MCF 10A (cell line): ENCODE measurements at regions not wholly inside any gene's neighbourhood (a gene's known extent, or its start where the extent isn't known, plus 50 kb on each side); places are given as distances from the start of the nearest gene placed in this dataset.

ENCODE experiments used
- BruUV-seq: library from RNA; stranded (reverse); fragments of 400-500 nt; replicated peaks from 2 replicates; lab custom pipeline; 2021; lab: Mats Ljungman, UMichigan
- CTCF ChIA-PET: fragments of 300-600 bp; sonication (Branson Sonifier 250); formaldehyde crosslinking; extraction: SDS; loops from one replicate; lab custom pipeline; 2021; ENCODE audit warnings: antibody characterized with exemption, inconsistent platforms; lab: Yijun Ruan, JAX
- POLR2A ChIA-PET: fragments of 300-600, 350-650 bp; sonication (Branson Sonifier 250); formaldehyde crosslinking; extraction: SDS; loops from one replicate; lab custom pipeline; 2020; ENCODE audit warnings: antibody characterized with exemption, inconsistent platforms; lab: Yijun Ruan, JAX
- DNase-seq: peaks from one replicate; pipeline ENCODE4 v3.0.0-alpha.2; 2018; ENCODE audit not compliant: unreplicated experiment
- H3K27ac Mint-ChIP-seq: one replicate; pipeline ENCODE4 v1.8.0; 2022; ENCODE audit warnings: mild to moderate bottlenecking, low read depth, mixed read lengths; ENCODE audit not compliant: unreplicated experiment
- H3K27me3 Mint-ChIP-seq: one replicate; pipeline ENCODE4 v1.8.0; 2022; ENCODE audit warnings: mixed read lengths; ENCODE audit not compliant: insufficient read depth, unreplicated experiment
- H3K36me3 Mint-ChIP-seq: one replicate; pipeline ENCODE4 v1.8.0; 2022; ENCODE audit warnings: mild to moderate bottlenecking, moderate library complexity, mixed read lengths; ENCODE audit not compliant: insufficient read depth, unreplicated experiment
- H3K4me1 Mint-ChIP-seq: one replicate; pipeline ENCODE4 v1.8.0; 2022; ENCODE audit warnings: mixed read lengths; ENCODE audit not compliant: insufficient read depth, unreplicated experiment
- H3K4me3 Mint-ChIP-seq: one replicate; pipeline ENCODE4 v1.8.0; 2022; ENCODE audit warnings: mild to moderate bottlenecking, moderate library complexity, mixed read lengths; ENCODE audit not compliant: unreplicated experiment
- H3K9me3 Mint-ChIP-seq: one replicate; pipeline ENCODE4 v1.8.0; 2022; ENCODE audit warnings: mixed read lengths; ENCODE audit not compliant: unreplicated experiment
- CTCF ChIP-seq: fragments of 200-600 bp; IDR thresholded peaks from one replicate; pipeline ENCODE4 v1.8.0; 2022; ENCODE audit warnings: antibody characterized with exemption, mild to moderate bottlenecking; ENCODE audit not compliant: unreplicated experiment
- intact Hi-C: fragments of 100-400 bp; cut with micrococcal nuclease; formaldehyde crosslinking; loops from 2 replicates; pipeline ENCODE4 v1.14.1; 2022

- H3K9me3 Mint-ChIP-seq = no peaks in the 10 kb centered on the region
- no peaks in the 10 kb centered on the region for H3K36me3 Mint-ChIP-seq
- H3K4me3 Mint-ChIP-seq = no peak overlapping the region
- intact Hi-C loops = no loop called here
- no peak overlapping the region for H3K27ac Mint-ChIP-seq
- no peak for DNase-seq
- H3K4me1 Mint-ChIP-seq = no peaks in the 10 kb centered on the region
- TF ChIP-seq CTCF = no peak
- BruUV-seq = no TSS peak
- ChIA-PET POLR2A (interaction anchor here (1.0 kb wide), 1 partner anchor 9 kb away, joined by 3 read pairs; no protein-coding TSS in a partner anchor), CTCF (no interaction called here)
- H3K27me3 Mint-ChIP-seq = no peaks in the 10 kb centered on the region
Measured at GRCh38 chr4:26171501-26171900, 149.3 kb upstream of the RBPJ start.

- no peaks in the 10 kb centered on the region for H3K4me1 Mint-ChIP-seq
- intact Hi-C loops = no loop called here
- TF ChIP-seq CTCF = no peak
- ChIA-PET POLR2A (interaction anchor here (1.0 kb wide), 1 partner anchor 10 kb away, joined by 3 read pairs; no protein-coding TSS in a partner anchor), CTCF (no interaction called here)
- no peak overlapping the region for H3K27ac Mint-ChIP-seq
- BruUV-seq = no TSS peak
- no peaks in the 10 kb centered on the region for H3K9me3 Mint-ChIP-seq
- no peak for DNase-seq
- H3K27me3 Mint-ChIP-seq = no peaks in the 10 kb centered on the region
- H3K4me3 Mint-ChIP-seq = no peak overlapping the region
- no peaks in the 10 kb centered on the region for H3K36me3 Mint-ChIP-seq
Measured at GRCh38 chr4:26171941-26172340, 148.9 kb upstream of the RBPJ start.

GRCh38 chr4:26173619-26174018 is 147.2 kb upstream of the RBPJ start:
- Mint-ChIP-seq H3K27ac (no peak overlapping the region), H3K27me3 (no peaks in the 10 kb centered on the region), H3K9me3 (no peaks in the 10 kb centered on the region), H3K36me3 (no peaks in the 10 kb centered on the region), H3K4me3 (no peak overlapping the region), H3K4me1 (no peaks in the 10 kb centered on the region)
- DNase-seq = no peak
- TF ChIP-seq CTCF = no peak
- BruUV-seq = no TSS peak
- intact Hi-C loops = no loop called here
- POLR2A ChIA-PET = no interaction called here
- CTCF ChIA-PET = no interaction called here

GRCh38 chr4:26174027-26174426 is 146.8 kb upstream of the RBPJ start:
- no peaks in the 10 kb centered on the region for H3K4me1 Mint-ChIP-seq
- DNase-seq = no peak
- intact Hi-C loops = no loop called here
- H3K9me3 Mint-ChIP-seq = no peaks in the 10 kb centered on the region
- TF ChIP-seq CTCF = no peak
- H3K36me3 Mint-ChIP-seq = no peaks in the 10 kb centered on the region
- H3K4me3 Mint-ChIP-seq = no peak overlapping the region
- ChIA-PET CTCF (interaction anchor here (1.0 kb wide), 1 partner anchor 46 kb away, joined by 3 read pairs; no protein-coding TSS in a partner anchor), POLR2A (no interaction called here)
- no TSS peak for BruUV-seq
- no peaks in the 10 kb centered on the region for H3K27me3 Mint-ChIP-seq
- no peak overlapping the region for H3K27ac Mint-ChIP-seq
